Activated CD8-positive, alpha-beta memory T cell treated with anti-CD3 and anti-CD28 coated beads, Interleukin-2, amount 50 U/mL, for 24 hours (primary cell): ENCODE measurements at regions not wholly inside any gene's neighbourhood (a gene's known extent, or its start where the extent isn't known, plus 50 kb on each side); places are given as distances from the start of the nearest gene placed in this dataset.
"Not testable (repeated sequence)": the region's sequence is repeated elsewhere in the genome, so short reads cannot be mapped to it uniquely, and the experiment has no call there.

Experiments
- DNase-seq: peaks from one replicate; pipeline ENCODE4 v3.0.0-alpha.2; 2020; ENCODE audit errors: extremely low read depth

- DNase-seq: no peak
Measured at GRCh38 chr6:33895296-33895695, 91.5 kb upstream of the MLN start.

- DNase-seq: no peak
Measured at GRCh38 chr6:33894438-33894837, 90.6 kb upstream of the MLN start.

- no peak for DNase-seq
Measured at GRCh38 chr6:33892581-33893346, 89.0 kb upstream of the MLN start.

GRCh38 chr6:33888664-33889200 lies 84.9 kb upstream of the MLN start:
- no peak for DNase-seq

GRCh38 chr6:33888183-33888582 lies 84.4 kb upstream of the MLN start:
- no peak for DNase-seq

- DNase-seq: no peak
Measured at GRCh38 chr6:33886673-33887144, 82.9 kb upstream of the MLN start.

GRCh38 chr6:33885132-33886057 lies 81.6 kb upstream of the MLN start:
- no peak for DNase-seq

GRCh38 chr6:33883621-33884020 lies 79.8 kb upstream of the MLN start:
- DNase-seq: not testable (repeated sequence)

- no peak for DNase-seq
Measured at GRCh38 chr6:33882154-33882553, 78.4 kb upstream of the MLN start.

- DNase-seq: no peak
Measured at GRCh38 chr6:33880766-33881165, 77.0 kb upstream of the MLN start.

- no peak for DNase-seq
Measured at GRCh38 chr6:33880104-33880678, 76.4 kb upstream of the MLN start.

GRCh38 chr6:33878562-33878961 lies 74.8 kb upstream of the MLN start:
- no peak for DNase-seq

- no peak for DNase-seq
Measured at GRCh38 chr6:33877982-33878535, 74.3 kb upstream of the MLN start.

GRCh38 chr6:33875696-33876095 lies 71.9 kb upstream of the MLN start:
- no peak for DNase-seq

- no peak for DNase-seq
Measured at GRCh38 chr6:33875141-33875581, 71.4 kb upstream of the MLN start.

GRCh38 chr6:33874136-33874760 lies 70.4 kb upstream of the MLN start:
- DNase-seq: no peak

- no peak for DNase-seq
Measured at GRCh38 chr6:33872761-33873160, 69.0 kb upstream of the MLN start.

- no peak for DNase-seq
Measured at GRCh38 chr6:33869826-33870423, 66.1 kb upstream of the MLN start.

GRCh38 chr6:33869121-33869520 lies 65.3 kb upstream of the MLN start:
- no peak for DNase-seq

GRCh38 chr6:33868141-33868540 lies 64.3 kb upstream of the MLN start:
- no peak for DNase-seq
